ENCODE measurements at regions not wholly inside any gene's neighbourhood (a gene's known extent, or its start where the extent isn't known, plus 50 kb on each side); places are given as distances from the start of the nearest gene placed in this dataset.

DNA sequence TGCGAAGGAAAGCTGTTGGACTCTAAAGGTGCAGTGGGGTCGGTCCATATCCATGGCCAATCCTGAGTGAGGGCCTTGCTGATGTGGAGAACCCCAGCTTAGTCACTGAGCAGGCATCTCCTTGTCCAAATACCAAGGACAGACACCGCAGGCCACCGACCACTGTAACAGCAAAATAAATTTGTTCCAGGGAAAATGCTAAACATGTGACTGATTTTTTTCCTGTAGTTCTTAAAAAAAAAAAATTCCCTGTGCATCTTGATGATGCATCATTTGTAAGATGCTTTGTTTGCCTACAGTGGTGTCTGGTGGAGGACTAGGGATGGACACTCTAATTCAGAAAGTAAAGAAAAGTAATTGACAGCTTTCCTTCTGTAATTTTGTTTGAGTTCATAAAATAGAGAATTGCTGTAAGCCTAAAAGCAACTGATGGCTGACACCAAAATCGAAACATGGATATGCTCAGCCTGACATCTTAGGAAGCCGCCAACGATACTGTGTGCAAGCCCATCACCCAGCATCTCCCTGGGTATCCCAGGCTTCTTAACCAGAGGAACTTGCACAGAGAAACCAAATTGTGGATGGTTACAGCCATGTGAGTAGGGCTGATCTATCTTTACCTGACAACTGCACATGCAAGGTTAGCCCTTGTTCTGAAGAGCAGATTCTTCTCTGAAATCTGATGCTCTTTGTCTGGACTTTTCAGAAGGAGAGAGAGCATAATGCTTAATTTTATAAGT is 188.6 kb downstream of the ARL4C start:
- FAIRE-seq (no peak), DNase-seq (ENCODE audit: insufficient read length, low spot score) (no peak)
- TF ChIP-seq SPI1 (IDR thresholded peaks at IDR 0.05; ENCODE audit: low read depth, low read length) (no peak), POU2F2 (IDR thresholded peaks at IDR 0.05; ENCODE audit: low read depth, low read length) (no peak), POLR2AphosphoS5 (IDR thresholded peaks at IDR 0.05; ENCODE audit: low read depth, low read length) (no peak), PAX5 (IDR thresholded peaks at IDR 0.05; ENCODE audit: insufficient read depth, low read length, severe bottlenecking) (no peak), TAF1 (IDR thresholded peaks at IDR 0.05; ENCODE audit: low read depth, low read length) (no peak), POLR2A (IDR thresholded peaks at IDR 0.05; ENCODE audit: low read depth, low read length) (no peak)

DNA sequence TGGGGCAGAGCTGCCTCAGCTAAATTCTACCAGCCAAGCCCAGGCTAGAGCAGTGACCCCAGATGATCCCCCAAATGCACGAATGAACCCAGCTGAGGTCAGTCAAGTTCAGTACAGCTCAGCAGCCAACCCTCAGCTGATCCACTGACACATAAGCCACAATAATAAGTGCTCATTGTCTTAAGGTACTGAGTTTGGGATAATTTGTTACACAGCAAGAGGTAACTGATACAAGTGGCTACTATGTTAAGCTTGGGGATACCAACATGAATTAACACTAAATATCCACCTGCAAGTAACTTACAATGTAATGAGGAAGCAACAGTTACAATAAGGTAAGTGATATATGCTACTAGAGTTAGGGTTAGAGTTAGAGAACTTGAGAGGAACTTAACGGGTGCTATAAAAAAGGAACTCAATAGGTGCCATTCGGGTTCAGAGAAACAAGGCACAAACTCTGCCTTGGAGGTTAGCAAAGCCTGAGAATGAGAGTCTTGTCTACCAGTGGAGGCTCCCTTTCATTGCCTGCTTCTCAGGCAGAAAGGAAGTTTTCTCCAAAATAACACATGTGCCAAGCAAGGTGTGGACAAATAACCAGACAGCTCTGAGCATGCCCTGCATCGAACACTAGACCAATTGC is 189.4 kb downstream of the ARL4C start:
- FAIRE-seq, result peak; percentile 23
- DNase-seq (ENCODE audit: insufficient read length, low spot score), result no peak
- TF ChIP-seq PAX5 (IDR thresholded peaks at IDR 0.05; ENCODE audit: insufficient read depth, low read length, severe bottlenecking) (no peak), SPI1 (IDR thresholded peaks at IDR 0.05; ENCODE audit: low read depth, low read length) (no peak), POU2F2 (IDR thresholded peaks at IDR 0.05; ENCODE audit: low read depth, low read length) (no peak), POLR2A (IDR thresholded peaks at IDR 0.05; ENCODE audit: low read depth, low read length) (no peak), TAF1 (IDR thresholded peaks at IDR 0.05; ENCODE audit: low read depth, low read length) (no peak), POLR2AphosphoS5 (IDR thresholded peaks at IDR 0.05; ENCODE audit: low read depth, low read length) (no peak)

DNA sequence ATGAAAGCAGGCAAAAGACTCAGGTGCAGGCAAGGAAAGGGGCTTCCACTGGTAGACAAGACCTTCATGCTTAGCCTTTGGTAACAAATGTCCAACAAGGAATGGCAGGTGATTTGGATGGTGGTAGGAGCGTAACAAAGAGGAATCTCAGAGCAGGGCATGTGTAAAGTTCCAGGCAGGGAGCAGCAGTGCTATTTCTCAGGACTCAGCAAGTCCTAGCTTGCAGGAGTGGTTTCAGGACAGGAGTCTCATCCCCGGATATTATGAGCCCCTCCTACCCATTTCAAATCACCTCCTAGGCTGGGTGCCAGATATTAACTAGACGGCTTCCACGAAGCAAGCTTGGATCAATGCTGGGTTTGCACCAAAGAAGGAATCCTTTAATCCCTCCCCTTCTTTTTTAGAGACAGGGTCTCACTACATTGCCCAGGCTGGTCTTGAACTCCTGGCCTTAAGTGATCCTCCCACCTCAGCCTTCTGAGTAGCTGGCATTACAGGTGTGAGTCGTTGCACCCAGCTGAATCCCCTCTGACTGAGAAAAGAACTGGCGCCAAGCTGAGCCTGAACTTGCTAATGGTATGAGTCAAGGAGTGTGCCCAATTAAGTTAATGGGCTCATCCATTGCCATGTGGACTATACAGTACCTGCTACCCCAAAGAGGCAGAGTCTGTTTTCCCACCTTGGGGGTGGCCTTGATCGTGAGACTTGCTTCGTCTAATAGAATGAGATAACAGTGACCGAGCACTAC is 190.3 kb downstream of the ARL4C start:
- no peak for DNase-seq (ENCODE audit: insufficient read length, low spot score)

DNA sequence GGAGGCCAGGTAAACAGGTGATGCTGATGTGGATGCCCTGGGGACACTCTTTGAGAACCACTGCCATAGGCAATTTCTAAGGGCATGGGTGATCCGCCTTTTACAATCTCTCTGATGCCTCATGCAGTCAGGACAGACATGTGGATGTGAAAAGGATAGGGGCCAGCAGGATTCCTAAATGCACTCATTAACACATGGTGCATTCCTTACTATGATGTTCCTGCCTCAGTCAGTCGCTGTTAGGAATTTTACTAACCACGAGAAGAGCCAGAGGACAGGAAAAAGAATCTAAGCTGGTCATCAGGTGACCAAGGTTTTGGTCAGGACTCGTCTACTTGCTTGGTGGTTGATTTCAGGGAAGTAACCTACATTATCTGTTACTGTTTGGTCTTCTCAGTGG is 191.0 kb downstream of the ARL4C start:
- DNase-seq (ENCODE audit: insufficient read length, low spot score) (no peak), FAIRE-seq (peak; percentile 59)
- TF ChIP-seq SPI1 (IDR thresholded peaks at IDR 0.05; ENCODE audit: low read depth, low read length), result no peak

More for the DNA sequence above, 190.3 kb downstream of the ARL4C start:
- TF ChIP-seq TAF1 (IDR thresholded peaks at IDR 0.05; ENCODE audit: low read depth, low read length) (no peak), POLR2A (IDR thresholded peaks at IDR 0.05; ENCODE audit: low read depth, low read length) (no peak), PAX5 (IDR thresholded peaks at IDR 0.05; ENCODE audit: insufficient read depth, low read length, severe bottlenecking) (no peak), SPI1 (IDR thresholded peaks at IDR 0.05; ENCODE audit: low read depth, low read length) (no peak), POU2F2 (IDR thresholded peaks at IDR 0.05; ENCODE audit: low read depth, low read length) (no peak), POLR2AphosphoS5 (IDR thresholded peaks at IDR 0.05; ENCODE audit: low read depth, low read length) (no peak)
- FAIRE-seq, result no peak

DNA sequence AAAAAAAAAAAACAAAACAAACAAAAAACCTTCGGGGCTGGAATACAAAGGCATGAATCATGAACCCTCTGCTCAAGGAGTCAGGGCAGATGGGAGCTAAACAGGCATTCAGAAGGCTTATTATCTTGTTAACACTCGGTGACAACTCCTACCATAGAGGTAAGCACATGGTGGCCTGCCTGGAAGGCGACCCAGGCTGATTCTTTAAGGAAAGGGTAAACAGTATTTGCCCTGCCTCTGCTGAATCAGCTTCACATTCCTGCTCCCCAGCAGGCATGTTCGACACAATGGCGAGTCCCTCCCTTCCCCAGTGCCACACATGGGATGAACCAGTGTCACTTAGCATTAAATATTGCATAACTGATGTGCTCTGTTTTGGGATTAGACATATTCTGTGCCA is 191.9 kb downstream of the ARL4C start:
- no peak for DNase-seq (ENCODE audit: insufficient read length, low spot score)
- TF ChIP-seq SPI1 (IDR thresholded peaks at IDR 0.05; ENCODE audit: low read depth, low read length) (no peak), PAX5 (IDR thresholded peaks at IDR 0.05; ENCODE audit: insufficient read depth, low read length, severe bottlenecking) (no peak)
- no peak for FAIRE-seq

DNA sequence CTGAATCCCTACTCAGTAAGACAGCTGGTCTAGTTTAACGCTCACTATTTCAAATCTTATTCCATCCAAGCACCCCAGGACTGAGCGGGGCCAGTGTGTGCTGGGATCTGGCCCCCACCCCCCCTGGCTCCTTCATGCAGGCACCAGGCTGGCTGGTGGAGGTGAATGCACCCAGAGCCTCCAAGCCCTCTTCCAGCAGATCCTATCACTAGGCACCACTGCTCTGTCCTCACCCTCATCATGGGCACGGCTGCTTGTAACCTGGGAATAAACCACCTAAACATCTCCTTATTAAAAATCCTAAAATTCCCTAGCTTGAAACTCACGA is 194.3 kb downstream of the ARL4C start:
- DNase-seq (ENCODE audit: insufficient read length, low spot score) (no peak), FAIRE-seq (no peak)
- TF ChIP-seq PAX5 (IDR thresholded peaks at IDR 0.05; ENCODE audit: insufficient read depth, low read length, severe bottlenecking) (no peak), POU2F2 (IDR thresholded peaks at IDR 0.05; ENCODE audit: low read depth, low read length) (no peak), SPI1 (IDR thresholded peaks at IDR 0.05; ENCODE audit: low read depth, low read length) (no peak), POLR2AphosphoS5 (IDR thresholded peaks at IDR 0.05; ENCODE audit: low read depth, low read length) (no peak), POLR2A (IDR thresholded peaks at IDR 0.05; ENCODE audit: low read depth, low read length) (no peak), TAF1 (IDR thresholded peaks at IDR 0.05; ENCODE audit: low read depth, low read length) (no peak)

DNA sequence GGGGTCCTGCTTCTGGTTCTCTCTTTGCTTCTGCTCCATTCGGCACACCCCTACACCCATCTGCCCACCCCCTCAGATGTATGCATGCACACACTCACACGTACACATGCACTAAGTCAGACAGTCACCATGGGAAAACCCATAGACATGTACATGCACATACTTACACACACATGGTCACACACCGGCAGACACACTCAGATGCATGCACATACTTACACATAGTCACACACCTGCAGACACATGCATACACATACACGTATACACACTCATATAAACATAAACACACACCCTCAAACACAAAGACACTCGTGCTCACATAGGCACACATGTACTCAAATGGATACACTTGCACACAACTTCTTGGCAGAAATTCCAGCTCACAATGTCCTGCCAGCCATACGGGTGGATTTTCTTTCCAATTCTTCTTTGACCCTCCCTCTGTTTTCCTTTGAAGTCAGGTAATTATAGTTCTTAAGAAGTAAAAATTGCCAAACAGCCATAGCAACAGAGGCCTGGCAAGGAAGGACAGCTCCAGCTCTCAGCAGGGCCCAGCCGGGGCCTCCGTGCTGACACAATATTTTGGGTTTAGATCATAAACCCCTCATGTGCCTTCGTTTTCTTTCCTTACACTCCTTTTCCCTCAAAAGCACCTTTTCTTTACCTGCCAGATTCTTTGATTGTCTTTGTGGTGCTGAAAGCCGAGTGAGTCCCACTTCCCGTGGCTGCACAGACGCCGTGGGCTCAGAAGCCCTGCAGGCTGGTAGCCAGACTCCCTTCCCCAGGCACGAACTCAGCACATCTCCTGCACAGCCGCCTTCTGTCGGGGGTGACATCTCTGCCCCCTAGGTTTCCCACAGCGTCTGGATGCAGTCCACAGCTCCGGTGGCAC is 195.7 kb downstream of the ARL4C start:
- TF ChIP-seq POLR2A (IDR thresholded peaks at IDR 0.05; ENCODE audit: low read depth, low read length), result no peak
- DNase-seq (ENCODE audit: insufficient read length, low spot score) (no peak), FAIRE-seq (peak; percentile 81)

DNA sequence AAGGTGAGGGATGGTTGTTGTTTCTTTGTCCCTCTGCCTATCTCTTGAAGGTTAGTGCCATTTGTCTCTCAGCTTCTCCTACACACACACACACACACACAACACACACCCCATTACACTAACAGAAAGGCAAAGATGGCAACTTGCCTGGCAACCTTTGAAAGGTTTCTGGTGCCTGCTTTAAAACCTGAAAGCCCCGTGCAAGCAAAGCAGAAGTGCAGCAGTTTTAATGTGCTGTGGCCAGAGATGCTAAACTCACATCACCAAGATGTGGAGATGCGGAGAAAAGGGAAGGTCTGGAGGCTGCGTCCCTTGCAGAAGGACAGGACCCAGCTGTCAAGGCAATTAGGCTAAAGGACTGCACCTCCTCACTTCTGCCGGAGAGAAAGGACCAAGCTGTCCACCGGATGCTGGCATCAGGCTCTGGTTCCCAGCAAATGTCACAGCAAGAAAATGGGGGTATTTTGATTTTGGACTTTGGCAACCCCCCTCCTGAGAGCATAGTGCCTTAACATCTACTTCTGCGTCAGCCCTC is 196.4 kb downstream of the ARL4C start:
- DNase-seq (ENCODE audit: insufficient read length, low spot score) (no peak), FAIRE-seq (no peak)
- TF ChIP-seq TAF1 (IDR thresholded peaks at IDR 0.05; ENCODE audit: low read depth, low read length) (no peak), POU2F2 (IDR thresholded peaks at IDR 0.05; ENCODE audit: low read depth, low read length) (no peak), SPI1 (IDR thresholded peaks at IDR 0.05; ENCODE audit: low read depth, low read length) (no peak)

DNA sequence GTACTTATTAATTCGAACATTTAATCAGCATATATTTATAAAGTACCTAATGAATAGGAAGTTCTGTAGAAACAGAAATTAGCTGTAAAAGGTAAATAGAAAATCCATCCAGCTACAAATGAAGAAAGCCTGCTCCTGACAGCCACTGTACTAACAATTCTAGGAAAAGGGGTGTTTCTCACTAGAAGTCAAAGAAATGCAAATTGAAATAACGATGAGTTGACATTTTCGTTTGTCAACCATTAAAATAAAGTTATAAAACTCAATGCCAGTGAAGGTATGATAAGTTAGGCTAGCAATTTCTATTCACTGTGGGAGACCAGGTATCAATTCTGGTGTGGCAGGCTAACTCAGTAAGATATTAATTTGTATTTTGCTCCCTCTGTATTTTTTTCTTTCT is 198.0 kb downstream of the ARL4C start:
- TF ChIP-seq PAX5 (IDR thresholded peaks at IDR 0.05; ENCODE audit: insufficient read depth, low read length, severe bottlenecking), result no peak
- TF ChIP-seq TAF1 (IDR thresholded peaks at IDR 0.05; ENCODE audit: low read depth, low read length), result no peak
- TF ChIP-seq POU2F2 (IDR thresholded peaks at IDR 0.05; ENCODE audit: low read depth, low read length), result no peak
- TF ChIP-seq POLR2AphosphoS5 (IDR thresholded peaks at IDR 0.05; ENCODE audit: low read depth, low read length), result no peak
- TF ChIP-seq POLR2A (IDR thresholded peaks at IDR 0.05; ENCODE audit: low read depth, low read length), result no peak
- no peak for TF ChIP-seq SPI1 (IDR thresholded peaks at IDR 0.05; ENCODE audit: low read depth, low read length)

More for the DNA sequence above, 198.0 kb downstream of the ARL4C start:
- DNase-seq (ENCODE audit: insufficient read length, low spot score), result no peak
- FAIRE-seq, result no peak
